GDM1 (cell line): ENCODE measurements at regions not wholly inside any gene's neighbourhood (a gene's known extent, or its start where the extent isn't known, plus 50 kb on each side); places are given as distances from the start of the nearest gene placed in this dataset.

Source experiments
- DNase-seq: peaks from one replicate; lab custom pipeline; 2025; lab: John Stamatoyannopoulos, UW

DNA sequence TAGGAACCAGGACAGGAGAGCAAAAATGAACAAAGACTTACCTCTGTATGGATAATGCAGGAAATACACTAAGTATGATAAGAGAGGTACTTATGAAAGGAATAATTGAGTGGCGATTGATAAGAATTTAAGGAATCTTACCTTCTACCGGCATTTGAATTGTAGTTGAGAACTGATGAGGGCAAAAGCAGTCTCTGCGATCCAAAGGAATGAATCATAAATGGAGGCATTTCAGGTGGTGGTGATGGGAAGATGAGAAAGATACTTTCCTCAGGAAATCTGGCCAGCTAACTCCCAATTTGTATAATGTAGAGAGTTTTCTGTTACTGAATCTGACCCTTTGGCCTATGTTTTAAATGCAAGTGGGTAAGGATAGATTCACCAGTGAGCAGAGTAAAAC lies 71.9 kb upstream of the C11orf87 start:
- DNase-seq = no peak

DNA sequence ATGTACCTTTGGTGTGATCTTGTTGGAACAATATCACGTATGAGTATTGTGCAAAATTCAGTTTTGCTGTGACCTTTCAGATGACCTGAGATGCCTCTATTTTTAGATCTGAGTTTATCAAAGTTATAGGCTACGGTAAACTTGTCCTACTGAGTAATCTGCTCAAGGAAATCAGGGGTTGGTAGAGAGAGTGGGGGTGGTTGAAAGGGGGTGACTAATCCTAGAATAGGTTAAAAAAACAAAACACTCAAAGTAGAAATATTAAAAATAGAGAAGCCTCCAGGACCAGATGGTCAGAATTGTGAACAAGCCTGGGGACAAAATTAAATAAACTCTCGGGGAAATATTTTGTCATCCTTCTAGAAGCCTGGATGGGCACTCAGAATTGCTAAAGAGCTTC lies 59.9 kb upstream of the C11orf87 start:
- no peak for DNase-seq

DNA sequence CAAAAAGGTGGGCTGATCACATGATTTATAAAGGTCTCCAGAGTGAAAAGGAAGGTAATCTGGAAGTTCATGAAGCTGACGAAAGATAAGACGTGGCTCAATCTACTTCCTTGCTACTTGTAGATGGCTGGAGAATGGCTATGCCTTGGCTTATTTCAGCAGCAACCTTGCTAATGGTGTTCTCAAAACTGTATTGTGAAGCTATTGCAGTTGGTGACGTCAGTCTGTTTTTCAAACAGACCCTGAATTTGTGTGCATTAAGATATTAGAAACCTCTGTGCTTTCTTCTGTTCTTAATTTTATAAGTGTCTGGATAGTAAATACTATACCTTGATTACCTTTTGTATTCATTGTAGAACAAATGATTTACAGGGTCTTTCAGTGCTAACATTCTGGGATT lies 58.3 kb upstream of the C11orf87 start:
- no peak for DNase-seq

DNA sequence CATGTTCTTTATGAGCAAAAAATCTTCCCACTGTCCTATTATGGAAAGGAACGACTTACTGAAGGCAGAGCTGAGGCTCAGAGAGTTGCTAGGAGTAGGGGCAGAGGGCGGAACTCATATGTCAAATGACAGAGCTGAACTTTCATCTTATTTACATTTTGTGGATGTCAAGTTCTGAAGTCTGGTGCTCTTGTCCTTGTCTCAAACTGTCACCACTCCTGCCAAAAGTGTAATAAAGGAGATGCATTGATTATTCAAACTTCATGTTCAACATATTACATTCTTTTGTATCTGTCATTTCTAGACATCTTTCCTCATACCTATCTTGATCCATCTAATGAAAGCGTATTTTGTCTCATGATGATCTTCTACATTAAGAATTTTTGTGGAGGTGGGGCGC lies 57.1 kb upstream of the C11orf87 start:
- no peak for DNase-seq

DNA sequence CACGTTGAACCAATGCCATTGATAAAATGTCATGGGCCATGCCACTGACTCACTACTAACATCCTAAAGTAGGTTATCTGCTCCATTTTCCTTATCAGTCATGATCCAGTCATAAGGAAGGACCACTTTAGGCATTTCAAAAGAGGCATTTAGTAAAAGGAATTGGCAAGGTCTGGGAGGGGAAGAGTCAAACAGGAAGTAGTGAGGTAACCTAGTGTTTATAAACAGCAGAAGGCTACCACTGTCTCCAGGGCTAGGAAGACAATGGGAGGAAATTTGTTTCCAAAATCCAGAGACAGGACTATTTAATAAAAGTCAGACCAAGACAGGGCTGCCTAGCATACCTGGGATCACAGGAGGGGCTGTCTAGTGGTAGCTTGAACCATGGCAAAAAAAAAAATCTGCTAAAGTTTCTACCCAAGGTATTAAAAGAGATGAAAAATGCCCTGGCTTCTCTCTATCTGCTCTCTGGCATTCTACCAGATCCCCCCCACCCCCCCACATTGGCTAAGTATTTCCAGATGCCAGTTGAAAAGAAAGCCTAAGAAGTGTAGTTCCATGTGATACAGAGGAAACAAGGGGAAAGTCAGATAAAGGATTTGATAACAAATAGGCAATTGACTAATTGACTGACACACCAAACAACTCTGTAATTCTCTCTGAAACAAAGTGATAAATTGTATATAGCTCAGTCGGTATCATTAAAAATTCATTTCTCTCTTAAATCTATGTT lies 50.4 kb upstream of the C11orf87 start:
- no peak for DNase-seq
